ENCODE measurements at regions not wholly inside any gene's neighbourhood (a gene's known extent, or its start where the extent isn't known, plus 50 kb on each side); places are given as distances from the start of the nearest gene placed in this dataset.
A peak's percentile ranks its signal among the peaks of the same experiment; 100 is the strongest.

DNA sequence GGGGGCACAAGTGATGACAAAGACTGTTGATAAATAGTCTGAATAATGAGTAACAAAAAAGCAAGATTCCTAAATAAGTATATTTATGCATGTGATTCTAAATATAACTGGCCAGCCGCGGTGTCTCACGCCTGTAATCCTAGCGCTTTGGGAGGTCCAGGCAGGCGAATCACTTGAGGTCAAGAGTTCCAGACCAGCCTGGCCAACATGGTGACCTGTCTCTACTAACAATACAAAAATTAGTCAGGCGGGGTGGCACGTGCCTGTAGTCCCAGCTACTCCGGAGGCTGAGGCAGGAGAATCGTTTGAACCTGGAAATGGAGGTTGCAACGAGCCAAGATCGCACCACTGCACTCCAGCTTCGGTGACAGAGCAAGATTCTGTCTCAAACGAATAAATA is 161.5 kb downstream of the TOMM20 start:
- no peaks in the 10 kb centered on the region for H3K9me3 ChIP-seq (ENCODE audit: low read length)
- H3K4me3 ChIP-seq (ENCODE audit: low read depth, low read length, poor library complexity, severe bottlenecking) = no peak overlapping the region
- no peak overlapping the region for H3K4me2 ChIP-seq (ENCODE audit: low read length)
- intact Hi-C loops (cut with micrococcal nuclease; ENCODE audit: unreplicated experiment) = no loop called here
- TF ChIP-seq, protein P1, sequence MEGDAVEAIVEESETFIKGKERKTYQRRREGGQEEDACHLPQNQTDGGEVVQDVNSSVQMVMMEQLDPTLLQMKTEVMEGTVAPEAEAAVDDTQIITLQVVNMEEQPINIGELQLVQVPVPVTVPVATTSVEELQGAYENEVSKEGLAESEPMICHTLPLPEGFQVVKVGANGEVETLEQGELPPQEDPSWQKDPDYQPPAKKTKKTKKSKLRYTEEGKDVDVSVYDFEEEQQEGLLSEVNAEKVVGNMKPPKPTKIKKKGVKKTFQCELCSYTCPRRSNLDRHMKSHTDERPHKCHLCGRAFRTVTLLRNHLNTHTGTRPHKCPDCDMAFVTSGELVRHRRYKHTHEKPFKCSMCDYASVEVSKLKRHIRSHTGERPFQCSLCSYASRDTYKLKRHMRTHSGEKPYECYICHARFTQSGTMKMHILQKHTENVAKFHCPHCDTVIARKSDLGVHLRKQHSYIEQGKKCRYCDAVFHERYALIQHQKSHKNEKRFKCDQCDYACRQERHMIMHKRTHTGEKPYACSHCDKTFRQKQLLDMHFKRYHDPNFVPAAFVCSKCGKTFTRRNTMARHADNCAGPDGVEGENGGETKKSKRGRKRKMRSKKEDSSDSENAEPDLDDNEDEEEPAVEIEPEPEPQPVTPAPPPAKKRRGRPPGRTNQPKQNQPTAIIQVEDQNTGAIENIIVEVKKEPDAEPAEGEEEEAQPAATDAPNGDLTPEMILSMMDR (conservative IDR thresholded peaks at IDR 0.05; ENCODE audit: low read length) = no peak
- TF ChIP-seq EZH2phosphoT487 (IDR thresholded peaks at IDR 0.05; ENCODE audit: borderline replicate concordance, low read depth, low read length) = no peak
- CTCF ChIA-PET (ENCODE audit: unreplicated experiment) = no interaction called here
- DNase-seq (ENCODE audit: low spot score) = no peak
- no peak overlapping the region for H2AFZ ChIP-seq (ENCODE audit: low read length)
- no TSS peak for BruUV-seq (replicated peaks)
- peaks cover 73% of the 10 kb centered on the region for H3K4me1 ChIP-seq (ENCODE audit: insufficient read depth, low read length, poor library complexity, severe bottlenecking)
- no peaks in the 10 kb centered on the region for H3K9me2 ChIP-seq (ENCODE audit: insufficient read depth, low read length)
- POLR2A ChIA-PET = interaction anchor here (6.2 kb wide), 1 partner anchor 10 kb away, joined by 120 read pairs; no protein-coding TSS in a partner anchor
- H3K36me3 ChIP-seq (ENCODE audit: insufficient read depth, low read length) = no peaks in the 10 kb centered on the region
- no peak overlapping the region for H3K27ac ChIP-seq (ENCODE audit: low read depth, low read length, poor library complexity, severe bottlenecking)
- H4K20me1 ChIP-seq (ENCODE audit: insufficient read depth, low read length) = no peaks in the 10 kb centered on the region
- H3K79me2 ChIP-seq (ENCODE audit: insufficient read depth, low read depth, low read length) = no peaks in the 10 kb centered on the region

DNA sequence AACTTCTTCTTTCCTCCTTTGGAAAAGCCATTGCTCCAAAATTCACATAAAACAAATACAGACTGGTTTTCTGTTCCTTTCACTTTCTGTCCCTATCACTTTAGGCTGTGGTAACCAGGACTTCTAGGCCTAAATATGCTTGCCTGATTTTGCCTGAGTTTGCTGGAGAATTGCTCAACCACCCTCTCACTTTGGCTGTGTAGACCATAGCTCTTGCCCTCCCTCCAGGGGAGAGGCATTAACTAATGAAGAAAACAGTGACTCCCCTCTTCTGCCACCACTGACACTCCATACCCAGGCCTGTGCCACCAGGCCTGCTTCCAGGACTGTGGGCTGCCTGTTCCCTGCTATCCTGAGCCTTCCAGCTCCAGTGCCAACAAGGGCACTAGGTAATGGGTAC is 163.5 kb downstream of the TOMM20 start:
- intact Hi-C loops (cut with micrococcal nuclease; ENCODE audit: unreplicated experiment) = no loop called here
- no peaks in the 10 kb centered on the region for H3K9me2 ChIP-seq (ENCODE audit: insufficient read depth, low read length)
- H3K9me3 ChIP-seq (ENCODE audit: low read length) = no peaks in the 10 kb centered on the region
- peak overlapping the region; percentile 97 for H3K27ac ChIP-seq (ENCODE audit: low read depth, low read length, poor library complexity, severe bottlenecking)
- TF ChIP-seq, protein P1 (conservative IDR thresholded peaks at IDR 0.05; ENCODE audit: low read length) = no peak
- TF ChIP-seq EZH2phosphoT487 (IDR thresholded peaks at IDR 0.05; ENCODE audit: borderline replicate concordance, low read depth, low read length) = no peak
- POLR2A ChIA-PET = interaction anchor here (0.6 to 6.2 kb wide), 12 partner anchors 10 to 444 kb away, joined by 3 to 120 read pairs (median 4); no protein-coding TSS in a partner anchor
- CTCF ChIA-PET (ENCODE audit: unreplicated experiment) = interaction anchor here (1.2 to 1.7 kb wide), 4 partner anchors 9 to 19 kb away, joined by 3 to 11 read pairs (median 4); no protein-coding TSS in a partner anchor
- BruUV-seq (replicated peaks) = no TSS peak
- peak overlapping the region; percentile 84 for H3K4me2 ChIP-seq (ENCODE audit: low read length)
- no peaks in the 10 kb centered on the region for H4K20me1 ChIP-seq (ENCODE audit: insufficient read depth, low read length)
- no peak overlapping the region for H3K4me3 ChIP-seq (ENCODE audit: low read depth, low read length, poor library complexity, severe bottlenecking)
- no peaks in the 10 kb centered on the region for H3K79me2 ChIP-seq (ENCODE audit: insufficient read depth, low read depth, low read length)
- no peak for DNase-seq (ENCODE audit: low spot score)
- H2AFZ ChIP-seq (ENCODE audit: low read length) = peak overlapping the region; percentile 87
- no peaks in the 10 kb centered on the region for H3K36me3 ChIP-seq (ENCODE audit: insufficient read depth, low read length)
- peaks cover 73% of the 10 kb centered on the region for H3K4me1 ChIP-seq (ENCODE audit: insufficient read depth, low read length, poor library complexity, severe bottlenecking)

DNA sequence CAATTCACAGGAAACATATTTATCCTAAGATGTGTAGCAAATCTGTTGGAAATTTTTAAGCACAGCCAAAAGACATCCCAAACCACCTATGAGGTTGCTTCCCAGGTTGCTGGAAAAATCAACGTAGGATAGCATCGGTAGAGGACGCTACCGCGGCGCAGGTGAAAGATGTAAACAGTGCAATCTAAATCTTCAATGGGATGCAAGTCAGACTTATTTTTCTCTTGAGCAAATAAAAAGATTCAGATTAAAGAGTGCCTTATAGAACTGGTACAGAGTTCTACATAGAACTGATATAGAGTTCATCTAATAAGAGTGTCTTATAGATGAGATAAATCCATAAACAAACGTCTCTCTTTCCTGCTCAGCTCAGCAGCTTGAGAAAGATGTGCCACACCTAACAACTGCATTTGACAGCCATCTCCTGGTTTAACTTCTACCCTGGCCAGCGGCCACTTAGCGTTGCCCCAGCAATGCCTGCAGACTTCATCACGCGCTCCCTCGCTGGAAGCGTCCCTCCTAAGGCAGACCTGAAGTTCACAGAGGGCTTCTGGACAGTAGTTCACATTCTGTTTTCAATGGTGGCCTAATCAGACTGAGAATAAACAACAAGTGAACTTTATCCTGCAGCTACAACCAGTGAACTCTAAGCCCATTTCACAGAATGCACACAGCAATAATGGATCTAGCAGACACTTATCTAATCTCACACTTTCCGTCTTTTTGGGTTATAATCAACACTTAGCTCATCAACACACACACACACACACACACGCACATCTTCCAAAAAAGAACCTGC is 164.5 kb downstream of the TOMM20 start:
- BruUV-seq (replicated peaks) = no TSS peak
- H3K27ac ChIP-seq (ENCODE audit: low read depth, low read length, poor library complexity, severe bottlenecking) = peak overlapping the region; percentile 97

More for the DNA sequence above, 164.5 kb downstream of the TOMM20 start:
- peak overlapping the region; percentile 51 for H3K4me3 ChIP-seq (ENCODE audit: low read depth, low read length, poor library complexity, severe bottlenecking)
- H3K9me2 ChIP-seq (ENCODE audit: insufficient read depth, low read length) = no peaks in the 10 kb centered on the region
- ChIA-PET POLR2A (interaction anchor here (0.8 to 6.2 kb wide), 5 partner anchors 9 to 352 kb away, joined by 4 to 120 read pairs (median 11); no protein-coding TSS in a partner anchor), CTCF (ENCODE audit: unreplicated experiment) (interaction anchor here (1.2 to 2.4 kb wide), 3 partner anchors 10 to 17 kb away, joined by 4 to 11 read pairs (median 8); no protein-coding TSS in a partner anchor)
- no peaks in the 10 kb centered on the region for H3K79me2 ChIP-seq (ENCODE audit: insufficient read depth, low read depth, low read length)
- H4K20me1 ChIP-seq (ENCODE audit: insufficient read depth, low read length) = no peaks in the 10 kb centered on the region
- peak overlapping the region; percentile 84 for H3K4me2 ChIP-seq (ENCODE audit: low read length)
- TF ChIP-seq EZH2phosphoT487 (IDR thresholded peaks at IDR 0.05; ENCODE audit: borderline replicate concordance, low read depth, low read length) = no peak
- TF ChIP-seq, protein P1 (conservative IDR thresholded peaks at IDR 0.05; ENCODE audit: low read length) = no peak
- H3K36me3 ChIP-seq (ENCODE audit: insufficient read depth, low read length) = no peaks in the 10 kb centered on the region
- intact Hi-C loops (cut with micrococcal nuclease; ENCODE audit: unreplicated experiment) = loop anchor here (1.0 to 5.0 kb wide), 10 partner anchors 14 to 477 kb away; partner anchors contain the start of gene IRF2BP2
- DNase-seq (ENCODE audit: low spot score) = no peak
- H3K9me3 ChIP-seq (ENCODE audit: low read length) = no peaks in the 10 kb centered on the region
- H2AFZ ChIP-seq (ENCODE audit: low read length) = peak overlapping the region; percentile 87
- H3K4me1 ChIP-seq (ENCODE audit: insufficient read depth, low read length, poor library complexity, severe bottlenecking) = peaks cover 73% of the 10 kb centered on the region

Data from OCI-LY7 (cell line).